Stimulated activated CD8-positive, alpha-beta memory T cell treated with anti-CD3 and anti-CD28 coated beads, Interleukin-2, amount 100 ng/mL, for 48 hours (primary cell): ENCODE measurements at regions not wholly inside any gene's neighbourhood (a gene's known extent, or its start where the extent isn't known, plus 50 kb on each side); places are given as distances from the start of the nearest gene placed in this dataset.

ENCODE experiments used
- DNase-seq, 2 donors: peaks; one replicate each; pipeline ENCODE4 v3.0.0-alpha.2; 2020; ENCODE audit warnings: low read depth in 2 of 2

GRCh38 chr5:93163010-93163663 is 417.9 kb downstream of the NR2F1-AS1 start:
- DNase-seq: no peak

DNA sequence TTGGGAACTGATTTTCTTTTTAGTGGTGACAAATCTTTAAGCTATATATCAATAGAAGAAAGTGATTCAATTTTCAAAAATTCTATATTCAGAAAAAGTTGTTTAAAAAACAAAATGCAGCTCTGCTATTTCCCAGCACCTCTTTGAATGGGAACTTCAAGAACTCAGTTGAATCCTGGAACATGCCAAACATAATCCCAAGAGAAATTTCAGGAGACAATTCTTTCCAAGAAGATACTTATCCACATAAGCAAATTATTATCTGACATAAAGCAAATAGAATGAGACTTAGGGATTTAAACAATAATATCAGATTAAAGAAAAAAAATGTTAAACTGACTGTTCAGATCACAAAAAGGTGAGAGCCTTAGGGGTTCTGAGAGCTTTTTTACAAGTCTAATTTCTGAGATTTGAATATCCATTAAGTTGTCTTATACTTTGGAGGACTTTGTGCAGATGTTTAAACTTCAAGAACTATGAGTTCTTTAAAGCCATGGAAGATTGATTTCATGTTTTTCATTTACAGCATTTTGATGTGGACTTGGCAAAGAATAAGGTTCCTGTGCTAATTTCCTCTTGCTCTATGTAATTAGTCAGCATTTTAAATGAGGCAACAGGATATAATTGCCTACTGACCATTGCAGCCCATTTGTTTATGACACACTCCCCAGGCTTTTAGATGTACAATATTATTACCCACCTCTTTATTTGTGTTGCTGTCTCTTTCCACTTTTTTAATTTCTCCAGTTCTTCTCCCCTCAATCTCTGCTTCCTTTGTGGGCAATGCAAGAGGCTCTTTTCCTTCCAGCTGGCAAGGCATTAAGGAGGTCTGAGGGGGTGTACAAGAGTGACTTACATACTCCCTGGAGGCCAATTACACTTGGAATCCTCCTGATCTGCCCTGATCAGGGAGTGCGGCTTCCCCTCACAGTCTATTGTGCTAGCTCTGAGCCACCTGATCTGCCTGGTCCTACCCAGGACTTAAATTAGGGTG is 419.1 kb downstream of the NR2F1-AS1 start:
- DNase-seq: no peak

- no peak for DNase-seq
Observed at GRCh38 chr5:93158841-93159240, 422.2 kb downstream of the NR2F1-AS1 start.

GRCh38 chr5:93156566-93156965 is 424.5 kb downstream of the NR2F1-AS1 start:
- no peak for DNase-seq

DNA sequence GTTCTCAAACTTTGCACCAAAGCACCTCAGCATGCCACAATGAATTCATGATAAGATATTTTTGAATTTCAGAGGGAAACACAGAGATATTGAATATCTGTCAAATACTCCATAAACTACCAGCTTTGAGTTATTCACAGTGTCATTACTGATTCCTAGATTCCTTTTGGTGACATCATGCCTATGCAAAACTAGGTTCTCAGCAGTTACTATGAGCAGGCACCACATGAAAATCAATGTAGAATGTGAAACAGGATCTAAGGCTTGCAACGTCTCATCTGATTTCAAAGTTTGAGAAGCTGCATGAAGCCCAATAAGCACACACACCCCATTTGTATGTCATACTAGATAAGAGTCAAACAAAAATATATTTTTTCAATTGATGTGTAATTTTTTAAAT is 426.5 kb downstream of the NR2F1-AS1 start:
- DNase-seq: no peak

- no peak for DNase-seq
Observed at GRCh38 chr5:93153461-93153860, 427.6 kb downstream of the NR2F1-AS1 start.

GRCh38 chr5:93151896-93152295 is 429.1 kb downstream of the NR2F1-AS1 start:
- no peak for DNase-seq

- no peak for DNase-seq
Observed at GRCh38 chr5:93151121-93151520, 429.9 kb downstream of the NR2F1-AS1 start.

DNA sequence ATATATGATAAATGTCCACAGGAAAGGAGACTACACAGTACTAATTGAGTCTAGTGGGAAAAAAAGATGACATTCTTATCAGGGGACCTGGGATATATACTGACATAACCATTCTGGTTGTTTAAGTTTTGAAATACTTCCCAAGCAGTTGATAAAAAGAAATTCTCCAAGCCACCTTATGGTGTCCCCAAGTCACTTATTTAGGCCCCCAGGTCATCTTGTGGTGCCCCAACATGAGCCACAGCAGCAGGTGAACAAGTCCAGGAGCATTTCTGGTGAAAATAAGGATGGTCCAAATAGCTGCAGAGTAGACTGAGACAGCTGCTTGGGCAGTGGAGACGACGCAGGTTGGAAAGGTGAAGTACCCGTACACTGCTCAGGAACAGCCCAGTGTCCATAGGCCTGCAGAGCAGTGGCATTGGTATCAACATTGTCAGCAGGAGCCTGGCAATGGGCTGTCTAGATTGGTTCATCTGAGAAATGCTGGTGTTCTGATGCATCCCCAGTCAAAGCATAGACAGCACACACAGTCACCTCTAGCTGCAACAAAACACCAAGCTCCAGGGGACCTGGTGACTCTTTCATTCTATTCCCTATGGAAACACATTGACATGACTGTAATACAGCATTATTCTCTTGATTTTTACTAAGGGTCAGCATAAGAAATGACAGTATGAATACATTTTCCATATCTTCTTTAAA is 430.6 kb downstream of the NR2F1-AS1 start:
- no peak for DNase-seq

GRCh38 chr5:93145767-93146166 is 435.3 kb downstream of the NR2F1-AS1 start:
- DNase-seq: no peak

DNA sequence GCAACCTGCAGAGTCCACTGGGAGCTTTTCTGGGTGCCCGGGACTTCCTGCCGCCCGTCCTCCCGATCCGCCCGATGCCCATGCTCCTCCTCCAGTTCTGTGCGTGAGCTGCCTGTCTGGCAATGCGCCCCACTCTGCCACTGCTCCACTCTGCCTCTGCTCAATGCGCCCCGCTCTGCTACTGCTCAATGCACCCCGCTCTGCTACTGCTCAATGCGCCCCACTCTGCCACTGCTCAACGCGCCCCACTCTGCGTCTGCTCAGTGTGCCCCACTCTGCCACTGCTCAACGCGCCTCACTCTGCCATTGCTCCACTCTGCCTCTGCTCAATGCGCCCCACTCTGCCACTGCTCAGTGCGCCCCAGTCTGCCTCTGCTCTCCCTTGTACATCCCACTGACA is 436.0 kb downstream of the NR2F1-AS1 start:
- DNase-seq: no peak

DNA sequence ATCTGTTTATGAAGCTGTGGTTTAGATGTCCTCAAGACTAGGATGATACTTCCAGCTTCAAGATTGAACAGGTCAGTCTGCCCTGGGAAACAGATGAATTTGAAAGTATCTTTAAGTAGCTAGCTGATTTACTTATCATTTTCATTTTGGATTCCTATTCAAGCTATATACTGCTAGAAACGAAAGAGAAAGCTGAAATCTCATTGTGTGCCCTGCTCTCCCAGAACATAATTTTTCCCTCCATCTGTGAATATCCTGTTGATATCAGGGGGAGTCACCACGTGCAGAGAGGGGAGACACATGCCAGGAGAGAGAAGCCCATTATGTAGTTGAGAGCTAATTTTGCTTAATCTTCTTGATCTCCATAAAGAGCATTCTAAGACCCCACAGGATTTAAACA is 439.1 kb downstream of the NR2F1-AS1 start:
- no peak for DNase-seq

DNA sequence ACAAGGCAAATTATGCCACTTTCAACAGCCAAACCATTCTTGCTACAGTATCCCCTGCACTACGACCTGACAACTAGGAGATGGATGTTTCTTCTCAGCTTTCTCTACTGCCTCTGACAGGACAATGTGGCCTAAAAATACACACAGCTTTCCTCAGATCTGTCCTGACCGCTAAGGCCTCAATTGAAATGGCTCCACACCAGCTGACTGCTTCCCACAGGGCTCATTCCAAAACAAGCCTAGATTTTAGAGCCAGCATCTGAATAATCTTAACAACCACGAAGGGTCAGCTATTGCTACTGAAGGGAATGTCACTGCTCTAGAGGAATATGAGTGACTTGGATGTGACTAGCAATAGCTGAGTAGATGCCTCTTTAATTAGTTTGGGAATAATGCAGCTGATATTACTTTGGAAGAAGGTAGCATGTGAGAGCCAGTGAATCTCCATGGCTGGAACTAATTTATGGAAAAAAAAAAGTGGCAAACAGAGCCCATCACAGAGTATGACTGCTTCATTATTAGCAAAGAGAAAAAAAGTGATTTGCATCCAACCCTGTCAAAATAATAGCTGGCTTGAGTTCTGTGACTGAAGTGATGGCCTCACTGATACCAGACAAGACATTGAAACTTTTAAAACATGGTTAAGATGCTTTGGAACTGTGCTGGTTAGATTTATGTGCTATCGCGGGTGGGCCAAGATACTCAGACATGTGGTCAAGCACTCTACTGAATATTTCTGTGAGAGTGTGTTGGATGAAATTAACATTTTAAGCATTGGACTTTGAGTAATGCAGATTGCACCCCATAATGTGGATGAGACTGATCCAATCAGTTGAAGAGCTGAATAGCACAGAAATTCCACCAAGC is 450.2 kb downstream of the NR2F1-AS1 start:
- DNase-seq: no peak

DNA sequence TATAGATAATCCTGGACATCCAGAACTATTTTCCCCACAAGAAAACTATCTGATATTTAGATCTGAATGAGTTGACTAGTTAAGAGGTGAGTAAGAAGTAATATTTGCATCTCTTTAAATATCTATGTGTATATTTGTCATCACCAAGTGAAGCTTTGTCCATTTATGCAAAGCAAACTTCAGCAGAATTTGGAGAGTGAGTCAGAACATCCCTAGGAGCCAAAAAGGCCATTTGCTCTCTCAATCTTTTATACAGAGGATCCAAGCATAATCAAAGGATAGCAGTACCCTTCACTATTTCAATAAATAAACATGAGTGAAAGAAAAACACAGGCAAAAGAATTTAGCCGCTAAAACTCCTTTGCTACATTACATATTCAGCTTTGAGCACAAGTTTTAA is 454.4 kb downstream of the NR2F1-AS1 start:
- no peak for DNase-seq

DNA sequence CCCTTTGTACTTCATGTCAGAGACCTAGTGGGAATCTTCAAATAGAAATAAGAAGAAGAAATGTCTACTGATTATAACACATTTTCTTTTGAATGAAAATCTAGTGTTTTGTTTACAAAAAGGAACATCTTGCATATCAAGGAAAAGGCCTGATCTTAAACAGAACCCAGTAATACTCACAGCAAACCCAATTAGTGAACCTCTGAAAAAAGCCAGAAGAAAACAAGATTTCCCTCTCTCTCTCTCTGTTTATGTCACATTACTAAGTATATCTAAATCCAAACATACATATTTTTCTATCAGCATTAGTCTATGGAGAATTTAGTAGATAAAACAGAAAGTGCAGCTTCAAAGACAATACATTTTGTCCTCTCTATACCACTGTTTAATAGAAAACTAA is 457.9 kb downstream of the NR2F1-AS1 start:
- no peak for DNase-seq

DNA sequence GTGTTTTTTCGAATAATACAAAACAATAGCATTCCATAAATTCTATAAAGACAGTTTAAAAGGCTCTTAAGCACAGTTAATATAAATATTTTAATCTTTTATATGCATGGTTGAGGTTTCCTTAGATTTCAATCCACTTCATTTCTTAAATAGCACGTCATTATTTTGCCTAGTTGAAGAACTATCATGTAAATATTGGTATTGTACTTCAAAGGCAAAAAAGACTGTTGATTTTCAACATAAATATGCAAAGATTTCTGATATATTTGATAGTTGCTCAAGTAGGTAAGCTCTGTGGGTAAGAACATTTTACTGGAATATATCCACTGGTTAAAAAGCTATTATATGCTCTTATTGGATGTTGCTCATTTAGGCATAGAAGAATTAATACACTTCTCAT is 458.6 kb downstream of the NR2F1-AS1 start:
- DNase-seq: no peak

DNA sequence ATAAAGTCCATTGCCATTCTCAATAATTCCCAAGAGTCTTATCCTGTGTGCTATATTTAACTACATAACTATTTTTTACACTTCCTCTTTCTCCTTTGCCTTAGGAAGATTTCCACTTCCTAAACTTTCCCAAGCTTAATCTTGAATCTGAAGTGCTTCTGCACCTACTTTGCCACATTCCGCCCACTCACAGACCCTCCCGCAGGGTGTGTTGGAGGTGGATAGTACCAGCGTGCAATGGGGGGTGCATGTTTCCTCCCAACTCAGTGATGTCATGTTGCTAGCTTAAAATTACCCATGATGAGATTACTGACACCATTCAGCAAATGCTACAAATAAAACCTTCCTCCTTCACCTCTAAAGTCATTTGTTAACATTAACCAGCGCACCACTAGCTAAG is 460.2 kb downstream of the NR2F1-AS1 start:
- no peak for DNase-seq

DNA sequence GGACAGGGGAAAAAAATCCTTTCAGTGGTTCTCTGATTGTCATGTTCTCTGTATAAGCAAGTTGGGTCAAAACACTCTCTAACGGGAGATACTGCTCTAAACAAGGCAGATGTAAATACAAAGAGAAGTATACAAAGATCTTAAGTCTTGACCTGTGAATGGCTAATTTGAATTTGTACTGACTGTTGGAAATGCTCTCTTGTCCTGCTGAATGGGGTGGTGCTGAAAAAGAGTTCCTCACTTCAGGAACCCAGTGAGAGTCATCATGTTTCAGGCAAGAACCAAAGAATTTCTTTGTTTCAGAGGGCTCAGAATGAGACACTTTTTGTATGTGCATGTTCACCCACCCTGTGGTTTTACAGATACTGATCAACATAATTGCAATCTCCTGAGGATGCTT is 461.0 kb downstream of the NR2F1-AS1 start:
- no peak for DNase-seq

GRCh38 chr5:93117751-93118531 is 463.1 kb downstream of the NR2F1-AS1 start:
- no peak for DNase-seq

- DNase-seq: no peak
Observed at GRCh38 chr5:93107805-93108520, 473.1 kb downstream of the NR2F1-AS1 start.
